H1 (cell line): ENCODE measurements at regions not wholly inside any gene's neighbourhood (a gene's known extent, or its start where the extent isn't known, plus 50 kb on each side); places are given as distances from the start of the nearest gene placed in this dataset.

Source experiments
- CHD7 ChIP-seq: fragments of 300-600 bp; sonication (generic); IDR thresholded peaks from 2 replicates; pipeline ENCODE4 v1.7.1; 2012; ENCODE audit warnings: low read length, moderate library complexity, mild to moderate bottlenecking, inconsistent platforms; ENCODE audit not compliant: insufficient replicate concordance
- CTCF ChIP-seq, 3 experiments: IDR thresholded peaks; 1 replicate in 2 of 3; 2 replicates in 1 of 3; pipeline versions ENCODE4 v1.5.1 to v1.6.1; 2011; ENCODE audit warnings: low read length in 3 of 3, mild to moderate bottlenecking in 3 of 3, inconsistent platforms in 2 of 3, low read depth in 1 of 3, moderate library complexity in 1 of 3; ENCODE audit not compliant: insufficient read depth in 1 of 3; ENCODE audit errors: control extremely low read depth in 1 of 3

GRCh38 chr3:134729649-134730048 is 65.4 kb upstream of the EPHB1 start (continued):
- TF ChIP-seq CHD7 (no peak), CTCF (IDR thresholded peaks at IDR 0.05; ENCODE audit: control extremely low read depth in 1 of 3, insufficient read depth in 1 of 3, low read depth in 1 of 3, low read length in 3 of 3) (no peak)
